ENCODE measurements at regions not wholly inside any gene's neighbourhood (a gene's known extent, or its start where the extent isn't known, plus 50 kb on each side); places are given as distances from the start of the nearest gene placed in this dataset.

DNA sequence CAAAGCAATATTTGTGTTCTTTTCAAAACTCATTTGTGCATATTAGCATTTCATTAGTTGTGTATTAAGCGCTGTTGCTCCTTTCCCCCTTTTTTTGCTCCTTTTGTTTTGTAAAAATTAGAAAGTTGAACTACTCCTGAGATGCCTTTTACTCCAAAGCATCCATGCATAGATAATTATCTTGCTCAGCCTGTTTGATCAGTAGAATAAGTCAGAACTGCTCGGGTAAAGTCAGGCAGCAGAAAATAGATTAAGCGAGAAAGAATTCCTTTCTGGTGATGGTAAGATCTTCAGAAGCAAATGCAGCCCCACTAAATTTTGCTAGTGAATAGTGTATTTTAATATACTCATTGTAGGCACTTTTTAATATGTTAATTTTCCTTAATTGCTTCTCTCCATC, 227.1 kb downstream of the TEX36 start:
- TF ChIP-seq, protein P1, sequence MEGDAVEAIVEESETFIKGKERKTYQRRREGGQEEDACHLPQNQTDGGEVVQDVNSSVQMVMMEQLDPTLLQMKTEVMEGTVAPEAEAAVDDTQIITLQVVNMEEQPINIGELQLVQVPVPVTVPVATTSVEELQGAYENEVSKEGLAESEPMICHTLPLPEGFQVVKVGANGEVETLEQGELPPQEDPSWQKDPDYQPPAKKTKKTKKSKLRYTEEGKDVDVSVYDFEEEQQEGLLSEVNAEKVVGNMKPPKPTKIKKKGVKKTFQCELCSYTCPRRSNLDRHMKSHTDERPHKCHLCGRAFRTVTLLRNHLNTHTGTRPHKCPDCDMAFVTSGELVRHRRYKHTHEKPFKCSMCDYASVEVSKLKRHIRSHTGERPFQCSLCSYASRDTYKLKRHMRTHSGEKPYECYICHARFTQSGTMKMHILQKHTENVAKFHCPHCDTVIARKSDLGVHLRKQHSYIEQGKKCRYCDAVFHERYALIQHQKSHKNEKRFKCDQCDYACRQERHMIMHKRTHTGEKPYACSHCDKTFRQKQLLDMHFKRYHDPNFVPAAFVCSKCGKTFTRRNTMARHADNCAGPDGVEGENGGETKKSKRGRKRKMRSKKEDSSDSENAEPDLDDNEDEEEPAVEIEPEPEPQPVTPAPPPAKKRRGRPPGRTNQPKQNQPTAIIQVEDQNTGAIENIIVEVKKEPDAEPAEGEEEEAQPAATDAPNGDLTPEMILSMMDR (IDR thresholded peaks at IDR 0.05) = no peak
- no peak for TF ChIP-seq POLR2A (IDR thresholded peaks at IDR 0.05)

Measured in esophagus squamous epithelium (tissue), 4 donors.